ENCODE measurements at regions not wholly inside any gene's neighbourhood (a gene's known extent, or its start where the extent isn't known, plus 50 kb on each side); places are given as distances from the start of the nearest gene placed in this dataset.
A peak's percentile ranks its signal among the peaks of the same experiment; 100 is the strongest.

GRCh38 chr5:89315286-89316100 lies 432.5 kb upstream of the MEF2C start:
- H3K27me3 ChIP-seq (replicated peaks; ENCODE audit: control insufficient read depth, insufficient read depth, low read length) = no peaks in the 10 kb centered on the region
- H3K36me3 ChIP-seq (ENCODE audit: control insufficient read depth, insufficient read depth, low read length) = no peaks in the 10 kb centered on the region
- no peak for DNase-seq (ENCODE audit: extremely low read depth, insufficient read length)
- TF ChIP-seq CTCF (IDR thresholded peaks at IDR 0.05; ENCODE audit: insufficient read depth, low read length, poor library complexity, severe bottlenecking) = no peak
- no peak overlapping the region for H3K4me3 ChIP-seq (replicated peaks; ENCODE audit: low read depth, low read length)

DNA sequence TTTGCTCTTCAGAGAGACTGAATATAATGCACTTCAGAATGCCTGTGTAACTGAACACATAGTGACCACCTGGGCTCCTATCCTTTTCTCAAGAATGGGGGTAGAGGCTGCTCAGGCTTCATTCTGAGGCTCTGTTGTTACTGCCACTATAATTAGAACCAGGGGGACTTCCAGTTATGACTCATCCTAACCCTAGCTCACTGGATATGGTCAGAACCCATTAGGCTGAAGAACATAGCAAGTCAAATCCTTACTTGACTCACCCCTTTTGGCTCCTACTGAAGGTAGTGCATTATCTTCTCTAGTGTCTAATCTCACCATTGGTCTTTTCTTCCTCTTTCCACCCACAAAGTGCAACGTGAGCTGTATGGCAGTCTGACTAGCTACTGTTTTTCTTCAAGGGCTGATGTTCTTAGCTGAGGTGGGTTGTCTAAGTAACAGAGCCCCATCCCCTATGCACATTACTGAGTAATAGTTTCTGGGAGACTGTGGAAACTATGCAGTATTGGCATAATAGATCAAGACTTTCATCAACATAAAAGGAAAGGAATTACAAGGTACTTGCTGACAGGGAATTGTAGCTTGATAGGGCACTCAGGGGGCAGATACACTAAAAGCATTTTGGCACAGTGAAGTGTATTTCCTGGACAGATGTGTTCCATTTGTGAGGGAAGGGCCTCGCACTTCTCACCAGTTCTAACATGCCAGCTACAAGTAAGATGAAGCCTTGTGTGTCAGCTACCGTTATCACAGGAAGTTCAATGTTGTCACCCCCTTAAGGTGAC lies 431.0 kb upstream of the MEF2C start:
- peak; percentile 85 for DNase-seq (ENCODE audit: extremely low read depth, insufficient read length)
- TF ChIP-seq CTCF (IDR thresholded peaks at IDR 0.05; ENCODE audit: insufficient read depth, low read length, poor library complexity, severe bottlenecking) = no peak
- H3K36me3 ChIP-seq (ENCODE audit: control insufficient read depth, insufficient read depth, low read length) = no peaks in the 10 kb centered on the region
- no peaks in the 10 kb centered on the region for H3K27me3 ChIP-seq (replicated peaks; ENCODE audit: control insufficient read depth, insufficient read depth, low read length)
- H3K4me3 ChIP-seq (replicated peaks; ENCODE audit: low read depth, low read length) = no peak overlapping the region

GRCh38 chr5:89313044-89313443 lies 430.1 kb upstream of the MEF2C start:
- TF ChIP-seq CTCF (IDR thresholded peaks at IDR 0.05; ENCODE audit: insufficient read depth, low read length, poor library complexity, severe bottlenecking) = no peak
- DNase-seq (ENCODE audit: extremely low read depth, insufficient read length) = no peak
- no peaks in the 10 kb centered on the region for H3K36me3 ChIP-seq (ENCODE audit: control insufficient read depth, insufficient read depth, low read length)
- no peak overlapping the region for H3K4me3 ChIP-seq (replicated peaks; ENCODE audit: low read depth, low read length)
- no peaks in the 10 kb centered on the region for H3K27me3 ChIP-seq (replicated peaks; ENCODE audit: control insufficient read depth, insufficient read depth, low read length)

GRCh38 chr5:89309268-89309667 lies 426.3 kb upstream of the MEF2C start:
- no peaks in the 10 kb centered on the region for H3K27me3 ChIP-seq (replicated peaks; ENCODE audit: control insufficient read depth, insufficient read depth, low read length)
- no peaks in the 10 kb centered on the region for H3K36me3 ChIP-seq (ENCODE audit: control insufficient read depth, insufficient read depth, low read length)
- TF ChIP-seq CTCF (IDR thresholded peaks at IDR 0.05; ENCODE audit: insufficient read depth, low read length, poor library complexity, severe bottlenecking) = no peak
- no peak overlapping the region for H3K4me3 ChIP-seq (replicated peaks; ENCODE audit: low read depth, low read length)
- peak; percentile 47 for DNase-seq (ENCODE audit: extremely low read depth, insufficient read length)

DNA sequence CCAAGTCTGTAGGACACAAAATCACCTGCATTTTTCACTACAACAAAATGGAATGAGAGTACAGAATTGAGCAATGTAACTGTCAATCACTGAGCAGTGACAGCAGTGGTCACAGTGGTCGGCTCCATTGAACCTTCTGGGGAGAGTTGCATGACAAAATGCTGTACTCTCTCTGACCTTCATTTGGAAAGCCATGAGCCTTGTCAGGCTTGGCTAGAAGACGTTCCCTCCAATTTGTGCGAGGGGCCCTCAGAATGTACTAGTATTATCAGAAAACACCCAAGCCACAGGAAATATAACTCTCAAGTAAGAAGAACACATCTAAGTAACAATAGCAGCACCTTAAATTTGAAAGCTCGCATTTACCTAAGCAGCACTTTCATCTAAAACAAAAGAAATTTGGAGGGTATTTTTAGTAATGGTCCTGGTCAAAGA lies 425.6 kb upstream of the MEF2C start:
- TF ChIP-seq CTCF (IDR thresholded peaks at IDR 0.05; ENCODE audit: insufficient read depth, low read length, poor library complexity, severe bottlenecking) = no peak
- H3K27me3 ChIP-seq (replicated peaks; ENCODE audit: control insufficient read depth, insufficient read depth, low read length) = no peaks in the 10 kb centered on the region
- H3K4me3 ChIP-seq (replicated peaks; ENCODE audit: low read depth, low read length) = no peak overlapping the region
- DNase-seq (ENCODE audit: extremely low read depth, insufficient read length) = peak; percentile 85
- no peaks in the 10 kb centered on the region for H3K36me3 ChIP-seq (ENCODE audit: control insufficient read depth, insufficient read depth, low read length)
